ENCODE measurements at regions not wholly inside any gene's neighbourhood (a gene's known extent, or its start where the extent isn't known, plus 50 kb on each side); places are given as distances from the start of the nearest gene placed in this dataset.

DNA sequence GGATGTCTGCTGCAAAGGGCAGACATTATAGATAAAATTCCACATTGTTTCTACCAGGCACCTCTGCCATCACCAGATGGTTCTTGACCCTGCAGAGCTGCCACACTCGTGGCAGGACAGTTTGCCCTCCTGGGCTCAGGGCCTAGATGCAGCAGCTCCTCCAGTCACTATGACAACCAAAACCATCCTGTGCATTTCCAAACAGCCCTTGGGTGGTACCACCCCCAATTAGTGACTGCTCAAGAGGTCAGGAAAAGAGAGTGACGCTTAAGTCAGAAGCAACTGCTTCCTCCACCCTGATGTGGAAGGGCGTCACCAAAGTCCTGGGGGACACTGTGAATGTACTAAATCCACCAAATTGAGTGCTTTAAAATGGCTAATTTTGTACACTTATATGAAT, 109.2 kb downstream of the C16orf95 start:
- TF ChIP-seq, protein P1, sequence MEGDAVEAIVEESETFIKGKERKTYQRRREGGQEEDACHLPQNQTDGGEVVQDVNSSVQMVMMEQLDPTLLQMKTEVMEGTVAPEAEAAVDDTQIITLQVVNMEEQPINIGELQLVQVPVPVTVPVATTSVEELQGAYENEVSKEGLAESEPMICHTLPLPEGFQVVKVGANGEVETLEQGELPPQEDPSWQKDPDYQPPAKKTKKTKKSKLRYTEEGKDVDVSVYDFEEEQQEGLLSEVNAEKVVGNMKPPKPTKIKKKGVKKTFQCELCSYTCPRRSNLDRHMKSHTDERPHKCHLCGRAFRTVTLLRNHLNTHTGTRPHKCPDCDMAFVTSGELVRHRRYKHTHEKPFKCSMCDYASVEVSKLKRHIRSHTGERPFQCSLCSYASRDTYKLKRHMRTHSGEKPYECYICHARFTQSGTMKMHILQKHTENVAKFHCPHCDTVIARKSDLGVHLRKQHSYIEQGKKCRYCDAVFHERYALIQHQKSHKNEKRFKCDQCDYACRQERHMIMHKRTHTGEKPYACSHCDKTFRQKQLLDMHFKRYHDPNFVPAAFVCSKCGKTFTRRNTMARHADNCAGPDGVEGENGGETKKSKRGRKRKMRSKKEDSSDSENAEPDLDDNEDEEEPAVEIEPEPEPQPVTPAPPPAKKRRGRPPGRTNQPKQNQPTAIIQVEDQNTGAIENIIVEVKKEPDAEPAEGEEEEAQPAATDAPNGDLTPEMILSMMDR (IDR thresholded peaks at IDR 0.05), result no peak
- TF ChIP-seq POLR2A (IDR thresholded peaks at IDR 0.05), result no peak

Data from ovary (tissue), 3 donors.